Duodenal mucosa (tissue), 2 donors: ENCODE measurements at regions not wholly inside any gene's neighbourhood (a gene's known extent, or its start where the extent isn't known, plus 50 kb on each side); places are given as distances from the start of the nearest gene placed in this dataset.

Experiments used
- H3K27ac ChIP-seq: one replicate; pipeline ENCODE4 v1.7.0; 2013; ENCODE audit warnings: low read depth, low read length
- H3K27me3 ChIP-seq, 2 donors: one replicate each; pipeline ENCODE4 v1.7.0; 2013; ENCODE audit warnings: low read length in 2 of 2, control low read depth in 1 of 2; ENCODE audit not compliant: insufficient read depth in 2 of 2, control insufficient read depth in 1 of 2
- H3K36me3 ChIP-seq, 2 donors: one replicate each; pipeline ENCODE4 v1.7.0; 2013; ENCODE audit warnings: low read length in 2 of 2, control low read depth in 1 of 2; ENCODE audit not compliant: insufficient read depth in 2 of 2, control insufficient read depth in 1 of 2
- H3K4me1 ChIP-seq, 2 donors: one replicate each; pipeline ENCODE4 v1.7.0; 2013; ENCODE audit warnings: low read length in 2 of 2, control low read depth in 1 of 2; ENCODE audit not compliant: insufficient read depth in 2 of 2, control insufficient read depth in 1 of 2
- H3K4me3 ChIP-seq, 2 donors: one replicate each; pipeline ENCODE4 v1.7.0; 2013; ENCODE audit warnings: low read length in 2 of 2, low read depth in 1 of 2
- H3K9ac ChIP-seq, 2 donors: one replicate each; pipeline ENCODE4 v1.7.0; 2013; ENCODE audit warnings: low read length in 2 of 2, low read depth in 1 of 2
- H3K9me3 ChIP-seq, 2 donors: one replicate each; pipeline ENCODE4 v1.7.0; 2013; ENCODE audit warnings: low read length in 2 of 2, control low read depth in 1 of 2; ENCODE audit not compliant: control insufficient read depth in 1 of 2

DNA sequence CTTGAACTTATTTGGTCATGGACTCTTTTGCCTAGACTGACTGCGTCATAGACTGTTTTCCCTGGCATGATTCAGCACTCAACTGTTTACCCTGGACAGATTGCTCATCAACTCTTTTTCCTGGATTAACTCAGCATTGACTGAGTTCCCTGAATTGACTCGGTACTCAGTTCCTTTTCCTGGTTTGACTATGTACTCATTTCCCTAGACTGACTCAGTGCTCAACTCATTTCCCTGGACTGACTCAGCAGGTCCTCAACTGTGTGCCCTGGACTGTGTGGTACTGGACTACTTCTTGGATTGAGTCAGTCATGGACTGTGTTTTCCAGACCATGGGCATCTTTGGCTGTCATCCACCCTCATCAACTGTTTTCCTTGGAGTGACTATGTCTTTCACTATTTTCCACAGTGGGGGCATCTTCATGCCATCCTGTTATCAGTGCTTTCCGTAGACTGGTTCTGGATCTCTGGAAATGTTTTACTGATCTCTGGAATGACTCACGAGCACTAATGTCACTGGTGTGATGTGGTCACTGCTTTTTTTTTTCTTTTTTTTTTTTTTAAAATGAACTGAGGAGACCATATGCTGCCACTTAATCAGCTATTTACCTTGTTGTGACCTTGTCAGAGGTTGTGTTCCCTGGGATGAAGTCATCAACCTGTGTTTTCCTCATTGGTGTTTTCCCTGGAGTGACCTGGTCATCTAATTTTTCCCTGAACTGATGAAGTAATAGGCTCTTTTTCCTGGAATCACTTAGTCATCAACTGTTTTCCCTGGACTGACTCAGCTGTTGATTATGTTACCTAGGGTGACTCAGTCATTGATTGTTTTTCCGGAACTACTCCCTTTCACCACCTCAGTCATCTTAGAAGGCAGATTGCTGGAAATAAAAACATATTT lies 1225.5 kb downstream of the NLGN4Y start:
- Histone ChIP-seq H3K27me3 (no peaks in the 10 kb centered on the region), H3K36me3 (no peaks in the 10 kb centered on the region), H3K4me3 (no peak overlapping the region), H3K27ac (no peak overlapping the region), H3K9ac (no peak overlapping the region), H3K9me3 (no peaks in the 10 kb centered on the region), H3K4me1 (no peaks in the 10 kb centered on the region)

DNA sequence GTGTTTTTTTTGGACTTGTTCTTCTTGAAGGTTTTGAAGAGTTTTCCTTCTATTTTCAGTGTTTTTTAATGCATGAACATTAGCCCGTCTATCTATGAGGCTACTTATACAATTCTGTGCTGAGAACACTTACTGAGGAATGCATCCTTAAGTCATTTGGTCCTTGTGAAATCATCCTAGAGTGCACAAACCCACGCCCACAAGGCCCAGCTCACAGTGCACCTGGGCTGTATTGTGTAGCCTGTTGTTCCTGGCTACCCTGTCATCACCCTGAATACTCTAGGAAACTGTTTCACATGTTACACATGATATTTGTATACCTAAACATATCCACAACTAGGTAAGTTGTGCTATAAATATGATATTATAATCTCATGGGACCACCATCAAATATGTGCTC lies 1226.7 kb downstream of the NLGN4Y start:
- no peaks in the 10 kb centered on the region for H3K4me1 ChIP-seq
- no peak overlapping the region for H3K27ac ChIP-seq
- no peaks in the 10 kb centered on the region for H3K36me3 ChIP-seq

DNA sequence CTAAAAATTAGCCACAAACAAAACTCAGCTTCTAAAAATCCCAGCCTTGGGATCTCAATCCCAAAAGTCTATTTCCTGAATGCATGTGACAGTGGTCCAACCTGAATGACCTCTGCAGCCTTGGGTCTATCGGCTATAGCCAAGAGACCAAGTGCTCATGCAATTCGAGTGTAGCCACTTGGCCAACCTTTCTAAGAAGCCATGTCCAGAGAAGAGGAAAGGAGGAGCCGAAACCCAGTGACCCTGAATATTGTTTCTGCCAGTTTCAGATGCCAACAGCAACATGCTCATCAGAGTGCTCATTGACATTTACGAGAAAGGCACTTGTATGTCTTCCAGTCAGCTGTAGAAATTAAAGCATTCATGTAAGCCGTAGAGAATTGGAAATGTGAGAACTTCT lies 1231.9 kb downstream of the NLGN4Y start:
- Histone ChIP-seq H3K4me1 (no peaks in the 10 kb centered on the region), H3K9ac (no peak overlapping the region), H3K9me3 (no peaks in the 10 kb centered on the region), H3K27me3 (no peaks in the 10 kb centered on the region), H3K36me3 (no peaks in the 10 kb centered on the region), H3K27ac (no peak overlapping the region), H3K4me3 (no peak overlapping the region)

More for the DNA sequence above, 1226.7 kb downstream of the NLGN4Y start:
- H3K4me3 ChIP-seq = no peak overlapping the region
- no peaks in the 10 kb centered on the region for H3K9me3 ChIP-seq
- H3K27me3 ChIP-seq = no peaks in the 10 kb centered on the region
- H3K9ac ChIP-seq = no peak overlapping the region

DNA sequence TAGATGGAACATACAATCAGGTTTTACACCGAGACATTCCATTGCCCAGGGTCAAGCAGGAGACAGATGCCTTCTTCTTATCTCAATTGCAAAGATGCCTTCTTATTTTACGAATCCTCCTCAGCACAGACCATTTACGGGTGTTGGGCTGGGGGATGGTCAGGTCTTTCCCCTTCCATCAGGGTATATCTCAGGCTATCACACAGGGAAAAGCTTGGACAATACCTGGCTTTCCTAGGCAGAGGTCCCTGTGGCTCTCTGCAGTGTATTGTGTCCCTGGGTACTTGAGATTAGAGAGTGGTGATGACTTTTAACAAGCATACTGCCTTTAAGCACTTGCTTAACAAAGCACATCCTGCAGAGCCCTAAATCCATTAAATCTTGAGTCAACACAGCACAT lies 1249.2 kb downstream of the NLGN4Y start:
- H3K27ac ChIP-seq = no peak overlapping the region
- H3K4me1 ChIP-seq = no peaks in the 10 kb centered on the region
- no peaks in the 10 kb centered on the region for H3K9me3 ChIP-seq
- no peaks in the 10 kb centered on the region for H3K36me3 ChIP-seq
- H3K9ac ChIP-seq = no peak overlapping the region
- no peaks in the 10 kb centered on the region for H3K27me3 ChIP-seq
- no peak overlapping the region for H3K4me3 ChIP-seq

DNA sequence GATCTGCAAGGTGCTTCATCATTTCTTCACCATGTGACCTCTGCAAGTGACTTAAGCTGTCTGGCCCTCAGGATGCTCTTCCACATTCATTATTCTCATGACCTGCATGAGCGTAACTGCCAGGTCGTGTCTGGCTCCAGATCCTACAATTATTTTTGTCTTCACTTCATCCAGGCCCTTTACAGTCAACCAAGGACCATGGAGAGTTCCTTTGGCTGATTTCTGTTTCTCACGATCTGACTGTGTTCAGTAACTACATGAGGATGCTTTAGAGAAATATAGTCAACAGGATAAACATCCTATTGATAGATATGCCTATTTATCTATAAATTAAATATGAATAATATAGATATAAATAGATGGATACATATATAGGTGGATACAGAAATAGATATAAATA lies 1251.6 kb downstream of the NLGN4Y start:
- Histone ChIP-seq H3K9me3 (no peaks in the 10 kb centered on the region), H3K36me3 (no peaks in the 10 kb centered on the region), H3K4me3 (no peak overlapping the region), H3K27ac (no peak overlapping the region), H3K9ac (no peak overlapping the region), H3K4me1 (no peaks in the 10 kb centered on the region), H3K27me3 (no peaks in the 10 kb centered on the region)

DNA sequence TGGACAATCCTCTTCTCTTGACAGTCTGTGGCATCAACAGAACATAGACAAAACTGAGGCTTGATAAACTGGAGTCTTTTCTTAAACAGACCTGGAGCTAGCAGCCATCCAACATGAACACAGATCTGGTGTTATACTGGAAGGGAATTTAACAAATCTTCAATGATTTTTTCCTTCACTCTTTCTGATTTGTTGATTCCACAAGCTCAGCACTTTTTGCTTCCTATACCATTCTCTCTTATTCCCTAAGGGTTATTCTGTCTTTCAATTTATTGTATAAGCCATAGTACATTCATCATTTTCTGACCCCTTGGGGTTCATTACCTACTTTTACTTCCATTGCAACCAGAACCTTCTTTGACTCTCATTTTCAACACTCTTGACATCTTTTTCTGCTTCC lies 1255.6 kb downstream of the NLGN4Y start:
- Histone ChIP-seq H3K27me3 (no peaks in the 10 kb centered on the region), H3K4me1 (no peaks in the 10 kb centered on the region), H3K4me3 (no peak overlapping the region), H3K9ac (no peak overlapping the region), H3K36me3 (no peaks in the 10 kb centered on the region), H3K9me3 (no peaks in the 10 kb centered on the region), H3K27ac (no peak overlapping the region)

DNA sequence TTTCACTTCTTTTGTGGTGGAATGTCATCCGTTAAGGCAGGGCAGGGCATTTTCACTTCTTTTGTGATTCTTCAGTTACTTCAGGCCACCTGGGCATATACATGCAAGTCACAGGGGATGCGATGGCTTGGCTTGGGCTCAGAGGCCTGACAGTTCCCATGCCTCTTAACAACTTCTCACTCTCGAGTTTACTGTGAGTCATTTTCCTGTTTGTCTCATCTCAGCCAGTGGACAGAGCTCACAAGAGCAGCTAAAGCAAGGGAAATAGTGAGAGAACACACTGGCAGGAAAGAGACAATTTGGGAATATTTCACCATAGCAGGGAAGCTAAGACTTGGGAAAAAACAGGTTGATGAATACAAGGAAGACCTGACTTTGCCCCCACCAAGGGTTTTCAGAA lies 1275.7 kb downstream of the NLGN4Y start:
- Histone ChIP-seq H3K9me3 (no peaks in the 10 kb centered on the region), H3K27ac (no peak overlapping the region), H3K36me3 (no peaks in the 10 kb centered on the region), H3K4me3 (no peak overlapping the region), H3K9ac (no peak overlapping the region), H3K27me3 (no peaks in the 10 kb centered on the region), H3K4me1 (no peaks in the 10 kb centered on the region)

DNA sequence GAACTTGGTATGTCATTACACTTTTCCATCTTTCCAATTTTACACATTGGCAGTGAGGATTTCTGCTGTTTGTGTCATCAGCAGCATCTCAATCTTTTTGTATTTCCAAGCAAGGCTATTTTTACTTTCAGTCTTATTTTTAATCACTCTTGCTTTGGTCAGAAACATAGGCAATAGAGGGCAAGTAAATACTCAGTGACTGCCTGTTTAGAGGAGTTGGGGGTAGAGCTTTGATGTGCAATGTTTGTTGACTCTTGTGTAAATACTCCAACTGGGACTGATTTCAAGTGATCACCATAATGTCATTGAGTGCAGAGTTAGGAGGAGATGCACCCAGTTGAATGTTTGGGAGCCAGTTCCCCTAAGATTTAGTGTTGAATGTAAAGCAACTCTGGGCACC lies 1281.7 kb downstream of the NLGN4Y start:
- Histone ChIP-seq H3K27ac (no peak overlapping the region), H3K9me3 (peaks cover 0 to 2% of the 10 kb centered on the region in 2 donors), H3K4me1 (no peaks in the 10 kb centered on the region), H3K9ac (no peak overlapping the region), H3K27me3 (no peaks in the 10 kb centered on the region), H3K36me3 (no peaks in the 10 kb centered on the region), H3K4me3 (no peak overlapping the region)

DNA sequence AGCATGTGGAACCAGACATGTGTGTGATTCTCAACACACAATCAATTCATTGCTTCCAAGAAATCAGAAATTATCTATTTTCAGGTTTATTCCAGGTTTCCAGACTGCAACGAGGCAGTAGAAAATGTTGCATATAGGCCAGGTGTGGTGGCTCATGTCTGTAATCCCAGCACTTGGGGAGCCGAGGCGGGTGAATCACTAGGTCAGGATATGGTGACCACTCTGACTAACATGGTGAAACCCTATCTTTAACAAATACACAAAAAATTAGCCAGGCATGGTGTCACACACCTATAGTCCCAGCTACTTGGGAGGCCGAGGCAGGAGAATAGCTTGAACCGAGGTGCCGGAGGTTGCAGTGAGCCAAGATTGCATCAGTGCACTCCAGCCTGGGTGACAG lies 1289.9 kb downstream of the NLGN4Y start:
- Histone ChIP-seq H3K4me3 (no peak overlapping the region), H3K9me3 (no peaks in the 10 kb centered on the region), H3K27ac (no peak overlapping the region), H3K27me3 (no peaks in the 10 kb centered on the region), H3K9ac (no peak overlapping the region), H3K4me1 (no peaks in the 10 kb centered on the region), H3K36me3 (no peaks in the 10 kb centered on the region)
